ENCODE measurements at regions not wholly inside any gene's neighbourhood (a gene's known extent, or its start where the extent isn't known, plus 50 kb on each side); places are given as distances from the start of the nearest gene placed in this dataset.

GRCh38 chr18:25612466-25612865, 260.5 kb upstream of the ZNF521 start:
- Histone ChIP-seq H3K4me3 (no peak overlapping the region), H3K36me3 (no peaks in the 10 kb centered on the region), H3K9me3 (replicated peaks) (no peaks in the 10 kb centered on the region), H3K27ac (no peak overlapping the region), H3K27me3 (replicated peaks) (no peaks in the 10 kb centered on the region), H3K4me1 (replicated peaks) (no peaks in the 10 kb centered on the region)
- no peak for DNase-seq (ENCODE audit: low read depth in 1 of 2, low spot score in 2 of 2)

DNA sequence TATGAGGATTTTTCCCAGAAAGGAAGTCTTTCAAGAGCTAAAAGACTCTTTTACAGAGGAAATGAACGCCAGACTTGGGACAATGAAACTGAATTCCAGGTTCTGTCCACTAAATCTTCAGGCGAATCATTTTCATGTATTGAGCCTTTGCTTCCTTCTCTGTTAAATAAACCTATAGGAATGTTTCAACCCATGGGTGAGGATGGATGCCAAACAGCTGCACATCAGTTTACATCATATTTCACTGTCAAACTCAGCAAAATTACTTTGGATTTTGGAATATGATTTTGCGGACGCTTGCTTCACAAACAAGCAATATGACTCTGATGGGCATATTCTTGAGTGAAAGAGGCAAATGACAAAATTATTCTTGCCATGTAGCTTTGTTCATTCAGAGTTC, 256.1 kb upstream of the ZNF521 start:
- H3K4me1 ChIP-seq (replicated peaks) = no peaks in the 10 kb centered on the region
- H3K4me3 ChIP-seq = no peak overlapping the region
- no peak overlapping the region for H3K27ac ChIP-seq
- no peaks in the 10 kb centered on the region for H3K27me3 ChIP-seq (replicated peaks)
- no peaks in the 10 kb centered on the region for H3K36me3 ChIP-seq
- DNase-seq (ENCODE audit: low read depth in 1 of 2, low spot score in 2 of 2) = no peak
- H3K9me3 ChIP-seq (replicated peaks) = no peaks in the 10 kb centered on the region

DNA sequence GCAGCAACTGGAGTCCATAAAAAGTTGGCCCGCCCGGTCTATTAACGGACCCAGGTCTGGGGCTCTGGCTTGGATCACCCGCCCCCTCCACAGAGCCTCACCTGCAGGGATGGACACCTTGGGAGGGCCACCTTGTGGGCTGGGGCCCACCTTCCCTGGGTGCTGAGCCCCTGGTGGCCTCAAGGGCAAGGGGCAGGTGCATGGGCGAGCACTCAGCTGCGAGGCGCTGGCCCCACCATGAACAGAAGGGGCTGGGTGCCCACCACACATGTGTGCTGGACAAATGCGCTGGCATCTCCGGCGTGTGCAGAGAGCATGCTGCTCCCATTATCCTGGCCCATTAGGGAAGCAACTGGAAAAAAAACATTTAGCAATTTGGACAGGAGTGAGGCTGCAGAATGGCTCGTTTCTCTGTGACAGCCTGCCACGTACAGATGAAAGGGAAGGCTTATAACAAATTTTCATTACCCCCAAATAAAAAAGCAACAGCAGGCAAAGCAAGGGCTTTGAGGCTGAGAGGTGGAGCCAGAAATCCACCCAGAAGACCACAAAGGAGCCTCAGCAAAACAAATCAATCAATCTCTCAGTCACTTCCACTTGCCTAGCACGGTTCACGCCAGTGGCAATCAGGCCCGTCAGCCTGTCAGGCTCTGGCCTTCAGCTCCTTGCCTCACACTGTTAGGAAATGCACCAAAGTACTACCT, 253.1 kb upstream of the ZNF521 start:
- H3K27me3 ChIP-seq (replicated peaks) = 0 out of 2 replicates have a peak, but pooled peaks cover 3% of the 10 kb centered on the region
- H3K4me1 ChIP-seq (replicated peaks) = no peaks in the 10 kb centered on the region
- no peak for DNase-seq (ENCODE audit: low read depth in 1 of 2, low spot score in 2 of 2)
- no peaks in the 10 kb centered on the region for H3K9me3 ChIP-seq (replicated peaks)
- no peak overlapping the region for H3K27ac ChIP-seq
- H3K36me3 ChIP-seq = no peaks in the 10 kb centered on the region
- no peak overlapping the region for H3K4me3 ChIP-seq

GRCh38 chr18:25604196-25604893, 252.4 kb upstream of the ZNF521 start:
- no peaks in the 10 kb centered on the region for H3K9me3 ChIP-seq (replicated peaks)
- DNase-seq (ENCODE audit: low read depth in 1 of 2, low spot score in 2 of 2) = no peak
- no peak overlapping the region for H3K4me3 ChIP-seq
- H3K27me3 ChIP-seq (replicated peaks) = 0 out of 2 replicates have a peak, but pooled peaks cover 3% of the 10 kb centered on the region
- H3K36me3 ChIP-seq = no peaks in the 10 kb centered on the region
- no peak overlapping the region for H3K27ac ChIP-seq
- no peaks in the 10 kb centered on the region for H3K4me1 ChIP-seq (replicated peaks)

DNA sequence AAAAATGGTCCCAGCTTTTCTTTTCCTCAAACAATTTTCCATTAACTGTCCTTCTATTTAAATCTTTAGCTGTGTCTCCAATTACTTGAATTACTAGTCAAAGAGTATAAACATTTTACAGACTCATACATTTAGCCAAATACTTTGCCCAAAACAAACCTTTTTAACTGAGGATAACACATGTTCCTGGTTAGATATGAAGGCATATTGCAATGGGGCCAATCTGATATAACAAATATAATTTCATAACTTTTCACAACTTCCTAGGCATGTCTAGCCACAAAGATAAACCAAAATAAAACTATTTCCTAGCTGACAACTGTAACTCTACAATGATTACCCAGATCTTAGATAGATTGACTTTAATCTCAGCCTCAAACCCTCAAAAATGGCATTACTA, 247.5 kb upstream of the ZNF521 start:
- 0 out of 2 replicates have a peak, but pooled peaks cover 3% of the 10 kb centered on the region for H3K27me3 ChIP-seq (replicated peaks)
- H3K27ac ChIP-seq = no peak overlapping the region
- H3K4me1 ChIP-seq (replicated peaks) = no peaks in the 10 kb centered on the region
- H3K4me3 ChIP-seq = no peak overlapping the region
- DNase-seq (ENCODE audit: low read depth in 1 of 2, low spot score in 2 of 2) = no peak
- H3K9me3 ChIP-seq (replicated peaks) = no peaks in the 10 kb centered on the region
- no peaks in the 10 kb centered on the region for H3K36me3 ChIP-seq

DNA sequence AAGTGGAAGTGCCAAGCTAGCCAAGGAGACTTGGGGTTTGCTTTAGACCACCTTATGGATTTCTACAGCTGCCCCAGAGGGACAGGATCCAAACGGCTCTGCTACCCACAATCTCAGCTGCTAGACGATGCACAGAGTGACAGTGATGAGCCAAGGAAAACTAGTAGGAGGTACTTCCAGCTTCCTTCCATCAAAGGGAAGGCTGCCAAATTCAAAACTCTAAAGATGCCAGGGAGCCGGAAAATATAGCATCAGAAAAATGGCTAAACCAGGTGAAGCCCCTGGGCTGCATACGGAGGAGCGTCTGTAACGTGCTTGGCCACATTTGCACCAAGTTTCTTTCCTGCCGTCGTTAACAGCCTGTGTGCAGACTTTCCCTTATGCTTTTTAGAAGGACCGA, 245.5 kb upstream of the ZNF521 start:
- no peak for DNase-seq (ENCODE audit: low read depth in 1 of 2, low spot score in 2 of 2)
- no peak overlapping the region for H3K4me3 ChIP-seq
- no peaks in the 10 kb centered on the region for H3K36me3 ChIP-seq
- no peaks in the 10 kb centered on the region for H3K4me1 ChIP-seq (replicated peaks)
- no peaks in the 10 kb centered on the region for H3K9me3 ChIP-seq (replicated peaks)
- H3K27me3 ChIP-seq (replicated peaks) = no peaks in the 10 kb centered on the region
- H3K27ac ChIP-seq = no peak overlapping the region

- no peak overlapping the region for H3K4me3 ChIP-seq
- no peaks in the 10 kb centered on the region for H3K36me3 ChIP-seq
- H3K27ac ChIP-seq = no peak overlapping the region
- no peaks in the 10 kb centered on the region for H3K27me3 ChIP-seq (replicated peaks)
- H3K4me1 ChIP-seq (replicated peaks) = no peaks in the 10 kb centered on the region
- H3K9me3 ChIP-seq (replicated peaks) = no peaks in the 10 kb centered on the region
- DNase-seq (ENCODE audit: low read depth in 1 of 2, low spot score in 2 of 2) = no peak
These were observed 243.5 kb upstream of the ZNF521 start for GRCh38 chr18:25595274-25596060.

- no peaks in the 10 kb centered on the region for H3K27me3 ChIP-seq (replicated peaks)
- H3K9me3 ChIP-seq (replicated peaks) = no peaks in the 10 kb centered on the region
- no peak overlapping the region for H3K4me3 ChIP-seq
- no peaks in the 10 kb centered on the region for H3K4me1 ChIP-seq (replicated peaks)
- no peak overlapping the region for H3K27ac ChIP-seq
- no peak for DNase-seq (ENCODE audit: low read depth in 1 of 2, low spot score in 2 of 2)
- H3K36me3 ChIP-seq = no peaks in the 10 kb centered on the region
These were observed 242.4 kb upstream of the ZNF521 start for GRCh38 chr18:25594351-25594750.

DNA sequence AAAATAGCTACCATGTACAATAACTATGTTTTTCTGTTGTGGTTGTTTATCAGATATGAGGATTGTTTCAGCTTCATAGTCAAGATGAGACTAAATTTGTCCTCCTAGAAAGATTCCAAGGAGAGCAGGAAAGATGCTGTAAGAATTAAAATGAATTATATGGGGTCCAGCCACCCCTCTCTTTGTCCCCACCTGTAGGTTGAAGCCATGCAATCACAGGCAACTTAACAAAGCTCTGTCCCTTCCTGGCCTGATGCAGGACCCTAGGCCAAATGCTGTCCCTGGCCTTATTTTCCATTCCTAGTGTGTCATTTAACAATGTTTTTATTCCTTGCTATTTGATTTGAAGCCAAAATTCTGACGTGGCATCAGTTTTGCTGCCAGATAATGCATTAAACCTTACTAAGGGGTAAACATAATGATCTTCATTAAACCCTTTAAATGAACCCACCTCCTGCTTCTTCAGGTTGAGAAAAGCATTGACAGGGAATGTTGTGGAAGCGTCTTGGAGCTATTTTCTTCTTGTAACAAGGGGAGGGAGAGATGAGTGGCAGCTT, 240.9 kb upstream of the ZNF521 start:
- no peak overlapping the region for H3K4me3 ChIP-seq
- no peak for DNase-seq (ENCODE audit: low read depth in 1 of 2, low spot score in 2 of 2)

GRCh38 chr18:25590456-25590855, 238.5 kb upstream of the ZNF521 start:
- Histone ChIP-seq H3K36me3 (no peaks in the 10 kb centered on the region), H3K4me3 (no peak overlapping the region), H3K27me3 (replicated peaks) (no peaks in the 10 kb centered on the region), H3K27ac (no peak overlapping the region), H3K9me3 (replicated peaks) (peaks cover 4% of the 10 kb centered on the region; the same call in 1 of the 2 replicates), H3K4me1 (replicated peaks) (no peaks in the 10 kb centered on the region)
- no peak for DNase-seq (ENCODE audit: low read depth in 1 of 2, low spot score in 2 of 2)

More for the DNA sequence above, 240.9 kb upstream of the ZNF521 start:
- H3K36me3 ChIP-seq = no peaks in the 10 kb centered on the region
- no peaks in the 10 kb centered on the region for H3K27me3 ChIP-seq (replicated peaks)
- no peak overlapping the region for H3K27ac ChIP-seq
- no peaks in the 10 kb centered on the region for H3K4me1 ChIP-seq (replicated peaks)
- no peaks in the 10 kb centered on the region for H3K9me3 ChIP-seq (replicated peaks)

DNA sequence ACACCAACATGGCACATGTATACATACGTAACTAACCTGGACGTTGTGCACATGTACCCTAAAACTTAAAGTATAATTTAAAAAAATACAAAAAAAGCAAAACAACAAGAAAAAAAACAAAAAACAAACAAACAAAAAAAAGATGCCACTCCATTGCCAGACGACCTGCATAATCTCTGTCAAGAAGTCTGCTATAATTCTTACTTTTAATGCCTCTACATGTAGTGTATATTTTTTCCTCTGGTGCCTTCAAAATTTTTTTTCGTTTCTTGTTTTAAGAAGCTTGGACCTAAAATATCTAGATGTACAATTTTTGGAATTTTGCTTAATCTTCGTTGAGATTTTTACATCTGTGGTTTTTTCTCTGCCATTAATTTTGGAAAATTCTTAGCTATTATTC, 235.6 kb upstream of the ZNF521 start:
- H3K27me3 ChIP-seq (replicated peaks) = no peaks in the 10 kb centered on the region
- H3K4me1 ChIP-seq (replicated peaks) = no peaks in the 10 kb centered on the region
- H3K36me3 ChIP-seq = no peaks in the 10 kb centered on the region
- no peak overlapping the region for H3K4me3 ChIP-seq
- H3K9me3 ChIP-seq (replicated peaks) = peaks cover 4% of the 10 kb centered on the region; the same call in 1 of the 2 replicates
- no peak overlapping the region for H3K27ac ChIP-seq
- DNase-seq (ENCODE audit: low read depth in 1 of 2, low spot score in 2 of 2) = no peak

DNA sequence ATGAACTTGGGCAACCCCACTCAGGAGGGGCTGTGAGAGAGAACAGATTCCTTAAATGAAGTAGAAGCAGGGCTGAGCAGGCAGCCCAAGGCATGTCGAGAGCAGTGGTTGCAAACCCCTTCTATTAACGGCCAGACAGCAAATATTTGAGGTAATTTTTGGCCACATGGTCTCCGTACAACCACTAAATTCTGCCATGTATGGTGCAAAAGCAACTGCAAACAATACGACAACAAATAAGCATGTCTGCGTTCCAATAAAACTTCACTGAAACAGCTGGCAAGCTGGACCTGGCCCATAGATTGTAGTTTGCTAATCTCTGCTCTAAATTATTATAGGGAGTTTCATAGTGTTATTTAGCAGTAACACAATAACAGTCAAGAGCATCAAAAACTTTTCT, 217.0 kb upstream of the ZNF521 start:
- Histone ChIP-seq H3K36me3 (no peaks in the 10 kb centered on the region), H3K27ac (no peak overlapping the region), H3K4me1 (replicated peaks) (no peaks in the 10 kb centered on the region), H3K27me3 (replicated peaks) (no peaks in the 10 kb centered on the region), H3K9me3 (replicated peaks) (no peaks in the 10 kb centered on the region), H3K4me3 (no peak overlapping the region)
- DNase-seq (ENCODE audit: low read depth in 1 of 2, low spot score in 2 of 2) = no peak

DNA sequence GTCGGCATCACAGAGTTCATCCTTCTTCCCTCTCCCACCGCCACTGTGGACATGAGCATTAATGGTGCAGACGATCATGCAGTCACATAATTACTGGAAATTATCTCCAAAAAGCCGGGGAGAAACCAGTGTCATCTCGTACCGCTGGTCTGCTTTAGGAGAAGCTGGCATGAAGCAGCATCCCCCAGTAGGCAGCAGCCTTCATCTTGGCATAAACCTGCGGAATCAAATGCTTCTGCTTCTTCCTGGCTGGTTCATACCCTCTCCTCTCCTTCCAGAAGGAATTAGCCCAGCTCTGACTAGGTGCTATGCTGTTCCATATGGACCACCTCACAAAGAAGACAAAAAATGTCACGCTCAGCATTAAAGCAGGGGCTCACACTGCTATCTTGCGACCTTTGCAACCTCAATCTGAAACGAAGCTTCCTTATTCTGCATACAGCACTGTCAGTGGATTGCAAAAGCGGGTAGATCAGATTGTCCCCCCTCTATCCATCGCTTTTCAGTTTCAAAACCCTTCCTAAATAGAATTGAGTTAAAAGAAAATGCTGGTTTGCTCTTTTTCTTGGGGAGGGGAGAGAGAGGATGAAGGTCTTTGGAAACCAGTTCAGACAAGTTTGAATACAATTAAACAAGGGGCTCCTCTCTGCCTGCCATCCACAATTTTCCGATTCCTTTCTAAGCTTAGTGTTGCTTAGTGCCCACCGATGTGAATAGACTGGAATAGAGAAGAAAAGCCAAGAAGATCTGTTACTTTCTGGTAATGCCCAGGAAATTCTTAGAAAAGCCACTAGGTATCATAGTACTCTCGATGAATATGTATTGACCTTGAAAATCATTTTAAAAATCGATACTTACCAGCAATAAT, 212.1 kb upstream of the ZNF521 start:
- no peaks in the 10 kb centered on the region for H3K27me3 ChIP-seq (replicated peaks)
- H3K4me3 ChIP-seq = no peak overlapping the region
- H3K27ac ChIP-seq = no peak overlapping the region
- no peak for DNase-seq (ENCODE audit: low read depth in 1 of 2, low spot score in 2 of 2)
- H3K4me1 ChIP-seq (replicated peaks) = no peaks in the 10 kb centered on the region
- H3K36me3 ChIP-seq = no peaks in the 10 kb centered on the region
- no peaks in the 10 kb centered on the region for H3K9me3 ChIP-seq (replicated peaks)

All from SJSA1 (cell line).